ENCODE measurements at regions not wholly inside any gene's neighbourhood (a gene's known extent, or its start where the extent isn't known, plus 50 kb on each side); places are given as distances from the start of the nearest gene placed in this dataset.

DNA sequence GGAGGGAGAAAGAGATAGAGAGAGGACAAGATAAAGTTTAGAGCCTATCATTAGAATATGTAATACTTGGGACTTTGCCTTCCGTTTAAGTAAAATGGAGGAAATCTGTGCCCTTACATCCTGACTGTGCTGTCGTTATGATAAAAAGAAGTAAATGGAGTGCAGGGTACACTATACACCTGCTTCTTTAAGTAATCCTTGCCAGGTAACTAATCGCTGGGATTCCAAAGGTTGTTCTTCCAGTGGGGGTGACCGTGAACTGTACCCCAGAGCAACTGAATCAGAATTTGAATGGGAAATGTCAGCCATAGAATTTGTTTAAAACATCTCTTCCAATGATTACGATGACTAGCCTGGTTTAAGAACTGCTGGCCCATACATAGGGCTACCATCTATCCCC is 126.1 kb upstream of the EEA1 start:
- H3K9me2 ChIP-seq (replicated peaks; ENCODE audit: insufficient read depth, low read length), result no peaks in the 10 kb centered on the region
- no peak overlapping the region for H3K9ac ChIP-seq (ENCODE audit: low read length)
- no peaks in the 10 kb centered on the region for H4K20me1 ChIP-seq (ENCODE audit: low read depth, low read length)
- no peaks in the 10 kb centered on the region for H3K9me3 ChIP-seq (ENCODE audit: insufficient read depth, low read length)
- no peak for TF ChIP-seq EZH2phosphoT487 (conservative IDR thresholded peaks at IDR 0.05; ENCODE audit: low read length)
- TF ChIP-seq, protein P1, sequence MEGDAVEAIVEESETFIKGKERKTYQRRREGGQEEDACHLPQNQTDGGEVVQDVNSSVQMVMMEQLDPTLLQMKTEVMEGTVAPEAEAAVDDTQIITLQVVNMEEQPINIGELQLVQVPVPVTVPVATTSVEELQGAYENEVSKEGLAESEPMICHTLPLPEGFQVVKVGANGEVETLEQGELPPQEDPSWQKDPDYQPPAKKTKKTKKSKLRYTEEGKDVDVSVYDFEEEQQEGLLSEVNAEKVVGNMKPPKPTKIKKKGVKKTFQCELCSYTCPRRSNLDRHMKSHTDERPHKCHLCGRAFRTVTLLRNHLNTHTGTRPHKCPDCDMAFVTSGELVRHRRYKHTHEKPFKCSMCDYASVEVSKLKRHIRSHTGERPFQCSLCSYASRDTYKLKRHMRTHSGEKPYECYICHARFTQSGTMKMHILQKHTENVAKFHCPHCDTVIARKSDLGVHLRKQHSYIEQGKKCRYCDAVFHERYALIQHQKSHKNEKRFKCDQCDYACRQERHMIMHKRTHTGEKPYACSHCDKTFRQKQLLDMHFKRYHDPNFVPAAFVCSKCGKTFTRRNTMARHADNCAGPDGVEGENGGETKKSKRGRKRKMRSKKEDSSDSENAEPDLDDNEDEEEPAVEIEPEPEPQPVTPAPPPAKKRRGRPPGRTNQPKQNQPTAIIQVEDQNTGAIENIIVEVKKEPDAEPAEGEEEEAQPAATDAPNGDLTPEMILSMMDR (IDR thresholded peaks at IDR 0.05; ENCODE audit: insufficient read depth, low read length, poor library complexity, severe bottlenecking), result no peak
- no peak overlapping the region for H3K4me3 ChIP-seq (ENCODE audit: insufficient read depth, low read length, poor library complexity, severe bottlenecking)
- no peaks in the 10 kb centered on the region for H3K27me3 ChIP-seq (ENCODE audit: low read length)
- H3F3A ChIP-seq (ENCODE audit: insufficient read depth), result no peaks in the 10 kb centered on the region
- no peak overlapping the region for H3K4me2 ChIP-seq (ENCODE audit: low read depth, low read length, poor library complexity, severe bottlenecking)
- H2AFZ ChIP-seq (ENCODE audit: low read depth, low read length, severe bottlenecking), result no peak overlapping the region
- no peaks in the 10 kb centered on the region for H3K79me2 ChIP-seq (ENCODE audit: insufficient read depth, low read length)
- H3K27ac ChIP-seq (ENCODE audit: low read depth, low read length), result no peak overlapping the region
- no peaks in the 10 kb centered on the region for H3K36me3 ChIP-seq (ENCODE audit: low read length)

DNA sequence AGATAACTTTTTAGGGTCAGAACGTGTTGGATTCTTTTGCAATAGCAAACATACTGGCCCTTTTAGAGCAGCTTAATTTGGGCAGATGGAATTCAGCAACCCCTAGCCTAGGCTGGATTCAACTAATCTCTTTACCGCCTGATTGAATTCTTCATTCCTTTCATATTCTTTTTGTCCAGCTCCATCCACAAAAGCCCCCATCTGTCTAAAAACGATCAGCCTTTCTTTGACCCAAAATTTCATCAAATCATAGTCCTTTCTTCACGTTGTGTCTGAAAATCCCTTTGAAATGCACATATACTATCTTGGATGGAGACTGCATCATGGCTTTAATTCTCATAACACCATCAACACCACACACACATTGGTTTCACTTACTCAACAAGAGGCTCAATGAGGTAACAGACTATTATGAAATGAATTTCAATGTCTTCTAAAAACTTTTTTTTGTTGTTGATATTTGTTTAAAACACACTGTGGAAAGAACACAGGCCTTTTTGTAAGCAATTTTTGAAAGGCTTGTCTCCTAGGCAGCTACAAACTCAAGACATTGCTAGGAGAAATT is 128.0 kb upstream of the EEA1 start:
- Histone ChIP-seq H3K9me2 (replicated peaks; ENCODE audit: insufficient read depth, low read length) (no peaks in the 10 kb centered on the region), H3K27ac (ENCODE audit: low read depth, low read length) (no peak overlapping the region), H3K27me3 (ENCODE audit: low read length) (no peaks in the 10 kb centered on the region), H3K79me2 (ENCODE audit: insufficient read depth, low read length) (no peaks in the 10 kb centered on the region), H3K9me3 (ENCODE audit: insufficient read depth, low read length) (no peaks in the 10 kb centered on the region), H3F3A (ENCODE audit: insufficient read depth) (no peaks in the 10 kb centered on the region), H3K36me3 (ENCODE audit: low read length) (no peaks in the 10 kb centered on the region), H3K4me3 (ENCODE audit: insufficient read depth, low read length, poor library complexity, severe bottlenecking) (no peak overlapping the region), H2AFZ (ENCODE audit: low read depth, low read length, severe bottlenecking) (no peak overlapping the region), H4K20me1 (ENCODE audit: low read depth, low read length) (no peaks in the 10 kb centered on the region), H3K9ac (ENCODE audit: low read length) (no peak overlapping the region), H3K4me2 (ENCODE audit: low read depth, low read length, poor library complexity, severe bottlenecking) (no peak overlapping the region)
- TF ChIP-seq EZH2phosphoT487 (conservative IDR thresholded peaks at IDR 0.05; ENCODE audit: low read length), result no peak
- TF ChIP-seq, protein P1 (IDR thresholded peaks at IDR 0.05; ENCODE audit: insufficient read depth, low read length, poor library complexity, severe bottlenecking), result no peak

DNA sequence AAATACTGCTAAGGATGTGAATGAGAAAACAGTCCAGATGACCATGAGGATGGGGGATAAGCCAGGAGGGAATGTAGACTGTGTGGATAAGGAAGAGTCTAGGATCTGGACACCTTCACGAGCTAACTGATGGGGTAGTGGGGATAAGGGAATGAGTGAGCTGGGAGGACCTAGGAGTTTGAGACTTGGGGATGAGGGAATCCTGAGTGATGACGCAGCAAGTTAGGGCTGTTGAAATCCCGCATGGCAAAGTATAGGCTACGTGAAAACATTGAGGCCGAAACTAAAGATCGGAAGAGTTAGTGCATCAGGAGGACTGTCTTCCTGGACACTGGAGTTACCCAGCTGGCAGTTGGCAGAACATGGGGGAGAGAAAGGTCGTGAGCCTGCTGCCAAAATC is 129.2 kb upstream of the EEA1 start:
- Histone ChIP-seq H3K9me3 (ENCODE audit: insufficient read depth, low read length) (no peaks in the 10 kb centered on the region), H3K27me3 (ENCODE audit: low read length) (no peaks in the 10 kb centered on the region), H3K79me2 (ENCODE audit: insufficient read depth, low read length) (no peaks in the 10 kb centered on the region), H3F3A (ENCODE audit: insufficient read depth) (no peaks in the 10 kb centered on the region), H3K36me3 (ENCODE audit: low read length) (no peaks in the 10 kb centered on the region), H3K9me2 (replicated peaks; ENCODE audit: insufficient read depth, low read length) (no peaks in the 10 kb centered on the region), H2AFZ (ENCODE audit: low read depth, low read length, severe bottlenecking) (no peak overlapping the region), H3K4me2 (ENCODE audit: low read depth, low read length, poor library complexity, severe bottlenecking) (no peak overlapping the region), H3K9ac (ENCODE audit: low read length) (no peak overlapping the region), H3K27ac (ENCODE audit: low read depth, low read length) (no peak overlapping the region), H3K4me3 (ENCODE audit: insufficient read depth, low read length, poor library complexity, severe bottlenecking) (no peak overlapping the region), H4K20me1 (ENCODE audit: low read depth, low read length) (no peaks in the 10 kb centered on the region)
- no peak for TF ChIP-seq EZH2phosphoT487 (conservative IDR thresholded peaks at IDR 0.05; ENCODE audit: low read length)
- TF ChIP-seq, protein P1 (IDR thresholded peaks at IDR 0.05; ENCODE audit: insufficient read depth, low read length, poor library complexity, severe bottlenecking), result no peak

Measured in SU-DHL-6 (cell line).